Neural progenitor cell (in vitro differentiated cells): ENCODE measurements at regions not wholly inside any gene's neighbourhood (a gene's known extent, or its start where the extent isn't known, plus 50 kb on each side); places are given as distances from the start of the nearest gene placed in this dataset.
"Not testable (repeated sequence)": the region's sequence is repeated elsewhere in the genome, so short reads cannot be mapped to it uniquely, and the experiment has no call there.

Experiments
- DNase-seq: peaks from one replicate; pipeline ENCODE4 v3.0.0-alpha.2; 2016; ENCODE audit warnings: low spot score
- H2AFZ ChIP-seq: fragments of 200-600 bp; sonication (generic); replicated peaks from 2 replicates; pipeline ENCODE4 v1.6.1; 2016; ENCODE audit warnings: antibody characterized with exemption
- H3F3A ChIP-seq: fragments of 200-600 bp; sonication (generic); 2 replicates; pipeline ENCODE4 v1.6.1; 2016; ENCODE audit warnings: antibody characterized with exemption, low read depth
- H3K27ac ChIP-seq: fragments of 200-600 bp; sonication (generic); 2 replicates; pipeline ENCODE4 v1.5.1; 2016; ENCODE audit warnings: mild to moderate bottlenecking
- H3K27me3 ChIP-seq: fragments of 200-600 bp; sonication (generic); 2 replicates; pipeline ENCODE4 v1.6.1; 2016; ENCODE audit warnings: mild to moderate bottlenecking, moderate library complexity
- H3K36me3 ChIP-seq: fragments of 200-600 bp; sonication (generic); 2 replicates; pipeline ENCODE4 v1.5.1; 2016
- H3K4me1 ChIP-seq: fragments of 200-600 bp; sonication (generic); 2 replicates; pipeline ENCODE4 v1.6.1; 2016; ENCODE audit warnings: mixed run types
- H3K4me2 ChIP-seq: fragments of 200-600 bp; sonication (generic); 2 replicates; pipeline ENCODE4 v1.6.1; 2016
- H3K4me3 ChIP-seq: fragments of 200-600 bp; sonication (generic); 2 replicates; pipeline ENCODE4 v1.5.1; 2016
- H3K79me2 ChIP-seq: fragments of 200-600 bp; sonication (generic); 2 replicates; pipeline ENCODE4 v1.6.1; 2016; ENCODE audit warnings: low read depth
- H3K9ac ChIP-seq: fragments of 200-600 bp; sonication (generic); 2 replicates; pipeline ENCODE4 v1.6.1; 2016
- H3K9me3 ChIP-seq: fragments of 200-600 bp; sonication (generic); 2 replicates; pipeline ENCODE4 v1.5.1; 2016; ENCODE audit warnings: low read depth
- H4K20me1 ChIP-seq: fragments of 200-600 bp; sonication (generic); 2 replicates; pipeline ENCODE4 v1.6.1; 2016; ENCODE audit warnings: low read depth
- H3K27ac Mint-ChIP-seq: 3 replicates; pipeline ENCODE4 v1.8.0; 2021; ENCODE audit warnings: mixed read lengths
- H3K27me3 Mint-ChIP-seq: 2 replicates; pipeline ENCODE4 v1.8.0; 2022; ENCODE audit warnings: low read depth, mild to moderate bottlenecking, inconsistent platforms, moderate library complexity, mixed read lengths; ENCODE audit not compliant: insufficient read depth
- H3K36me3 Mint-ChIP-seq: 3 replicates; pipeline ENCODE4 v1.8.0; 2021; ENCODE audit warnings: mixed read lengths
- H3K4me1 Mint-ChIP-seq: 3 replicates; pipeline ENCODE4 v1.8.0; 2021; ENCODE audit warnings: mixed read lengths
- H3K4me3 Mint-ChIP-seq: 3 replicates; pipeline ENCODE4 v1.8.0; 2021; ENCODE audit warnings: mild to moderate bottlenecking, moderate library complexity, mixed read lengths
- H3K9me3 Mint-ChIP-seq: 3 replicates; pipeline ENCODE4 v1.8.0; 2020; ENCODE audit warnings: mixed read lengths
- CTCF ChIP-seq: fragments of 200-600 bp; sonication (generic); IDR thresholded peaks from 2 replicates; pipeline ENCODE4 v1.5.1; 2017; ENCODE audit warnings: antibody characterized with exemption, mild to moderate bottlenecking
- EZH2 ChIP-seq: fragments of 200-600 bp; sonication (generic); IDR thresholded peaks from 2 replicates; pipeline ENCODE4 v1.6.1; 2017; ENCODE audit warnings: antibody characterized with exemption, mild to moderate bottlenecking, moderate library complexity
- EZH2phosphoT487 ChIP-seq: fragments of 200-600 bp; sonication (generic); IDR thresholded peaks from 2 replicates; pipeline ENCODE4 v1.6.1; 2017; ENCODE audit warnings: antibody characterized with exemption

GRCh38 chr1:189216886-189217285, 1260.8 kb downstream of the BRINP3 start:
- no peak overlapping the region for H3K4me3 Mint-ChIP-seq
- no peak for DNase-seq
- Histone ChIP-seq H3K27me3 (no peaks in the 10 kb centered on the region), H3K4me1 (no peaks in the 10 kb centered on the region), H2AFZ (no peak overlapping the region), H3K9ac (no peak overlapping the region), H3K4me2 (no peak overlapping the region), H4K20me1 (no peaks in the 10 kb centered on the region), H3K79me2 (no peaks in the 10 kb centered on the region), H3F3A (no peaks in the 10 kb centered on the region), H3K27ac (no peak overlapping the region), H3K4me3 (no peak overlapping the region), H3K36me3 (no peaks in the 10 kb centered on the region), H3K9me3 (no peaks in the 10 kb centered on the region)
- no peak overlapping the region for H3K27ac Mint-ChIP-seq
- no peak for TF ChIP-seq EZH2
- no peaks in the 10 kb centered on the region for H3K4me1 Mint-ChIP-seq
- no peaks in the 10 kb centered on the region for H3K36me3 Mint-ChIP-seq
- no peaks in the 10 kb centered on the region for H3K9me3 Mint-ChIP-seq
- no peaks in the 10 kb centered on the region for H3K27me3 Mint-ChIP-seq

- no peak overlapping the region for H3K27ac Mint-ChIP-seq
- H2AFZ ChIP-seq, result no peak overlapping the region
- TF ChIP-seq CTCF (no peak), EZH2phosphoT487 (no peak), EZH2 (no peak)
- H3K27ac ChIP-seq, result no peak overlapping the region
- no peak overlapping the region for H3K4me2 ChIP-seq
- no peaks in the 10 kb centered on the region for H3K79me2 ChIP-seq
- H3K9me3 ChIP-seq, result no peaks in the 10 kb centered on the region
- no peak for DNase-seq
- H3K4me1 Mint-ChIP-seq, result no peaks in the 10 kb centered on the region
- H3K4me1 ChIP-seq, result no peaks in the 10 kb centered on the region
- no peaks in the 10 kb centered on the region for H3K27me3 ChIP-seq
- H3K4me3 ChIP-seq, result no peak overlapping the region
- no peak overlapping the region for H3K4me3 Mint-ChIP-seq
- no peaks in the 10 kb centered on the region for H3K36me3 ChIP-seq
- H3F3A ChIP-seq, result no peaks in the 10 kb centered on the region
- no peaks in the 10 kb centered on the region for H3K36me3 Mint-ChIP-seq
- H3K9ac ChIP-seq, result no peak overlapping the region
- H4K20me1 ChIP-seq, result no peaks in the 10 kb centered on the region
- H3K27me3 Mint-ChIP-seq, result no peaks in the 10 kb centered on the region
- no peaks in the 10 kb centered on the region for H3K9me3 Mint-ChIP-seq
Measured at GRCh38 chr1:189217646-189218045, 1260.0 kb downstream of the BRINP3 start.

- TF ChIP-seq EZH2, result no peak
- TF ChIP-seq CTCF, result peak; percentile 39
- TF ChIP-seq EZH2phosphoT487, result no peak
- Histone ChIP-seq H3K4me2 (no peak overlapping the region), H4K20me1 (no peaks in the 10 kb centered on the region), H3K36me3 (no peaks in the 10 kb centered on the region), H2AFZ (no peak overlapping the region), H3K4me3 (no peak overlapping the region), H3K4me1 (no peaks in the 10 kb centered on the region), H3F3A (no peaks in the 10 kb centered on the region), H3K9ac (no peak overlapping the region), H3K27ac (no peak overlapping the region), H3K27me3 (no peaks in the 10 kb centered on the region), H3K9me3 (no peaks in the 10 kb centered on the region), H3K79me2 (no peaks in the 10 kb centered on the region)
- Mint-ChIP-seq H3K9me3 (peaks cover 3% of the 10 kb centered on the region), H3K27me3 (no peaks in the 10 kb centered on the region), H3K4me3 (no peak overlapping the region), H3K27ac (no peak overlapping the region), H3K4me1 (no peaks in the 10 kb centered on the region), H3K36me3 (no peaks in the 10 kb centered on the region)
- DNase-seq, result no peak
Measured at GRCh38 chr1:189220750-189221149, 1256.9 kb downstream of the BRINP3 start.

GRCh38 chr1:189225794-189226145, 1251.9 kb downstream of the BRINP3 start:
- H3K27me3 ChIP-seq, H3K36me3 ChIP-seq, H3K27ac Mint-ChIP-seq, DNase-seq, H3K4me3 Mint-ChIP-seq, H3K4me1 ChIP-seq, H3K27ac ChIP-seq, H3K27me3 Mint-ChIP-seq, H3K9ac ChIP-seq, H3K9me3 Mint-ChIP-seq, H3F3A ChIP-seq, H3K4me3 ChIP-seq, H2AFZ ChIP-seq, H3K9me3 ChIP-seq, H3K4me2 ChIP-seq, H4K20me1 ChIP-seq, H3K36me3 Mint-ChIP-seq, H3K79me2 ChIP-seq, H3K4me1 Mint-ChIP-seq: not testable (repeated sequence)
